Stomach (tissue), 4 donors: ENCODE measurements at regions not wholly inside any gene's neighbourhood (a gene's known extent, or its start where the extent isn't known, plus 50 kb on each side); places are given as distances from the start of the nearest gene placed in this dataset.

Source experiments
- CTCF ChIP-seq, 7 experiments: fragments of 450-650 bp in 4 of 7; fragments of 200-600 bp in 3 of 7; sonication (generic) in 3 of 7; IDR thresholded peaks; one replicate each; pipeline ENCODE4 v1.5.1; 2016 to 2019; ENCODE audit warnings: antibody characterized with exemption in 7 of 7, control low read depth in 2 of 7, mild to moderate bottlenecking in 1 of 7
- POLR2A ChIP-seq, 4 donors: fragments of 450-650 bp; IDR thresholded peaks; one replicate each; pipeline ENCODE4 v1.6.1; 2016; ENCODE audit warnings: antibody characterized with exemption in 4 of 4, control low read depth in 2 of 4, mild to moderate bottlenecking in 1 of 4, moderate library complexity in 1 of 4
- POLR2AphosphoS5 ChIP-seq, 3 donors: sonication (generic); formaldehyde crosslinking; IDR thresholded peaks; one replicate each; pipeline ENCODE4 v1.6.1; 2016; ENCODE audit warnings: antibody characterized with exemption in 3 of 3

DNA sequence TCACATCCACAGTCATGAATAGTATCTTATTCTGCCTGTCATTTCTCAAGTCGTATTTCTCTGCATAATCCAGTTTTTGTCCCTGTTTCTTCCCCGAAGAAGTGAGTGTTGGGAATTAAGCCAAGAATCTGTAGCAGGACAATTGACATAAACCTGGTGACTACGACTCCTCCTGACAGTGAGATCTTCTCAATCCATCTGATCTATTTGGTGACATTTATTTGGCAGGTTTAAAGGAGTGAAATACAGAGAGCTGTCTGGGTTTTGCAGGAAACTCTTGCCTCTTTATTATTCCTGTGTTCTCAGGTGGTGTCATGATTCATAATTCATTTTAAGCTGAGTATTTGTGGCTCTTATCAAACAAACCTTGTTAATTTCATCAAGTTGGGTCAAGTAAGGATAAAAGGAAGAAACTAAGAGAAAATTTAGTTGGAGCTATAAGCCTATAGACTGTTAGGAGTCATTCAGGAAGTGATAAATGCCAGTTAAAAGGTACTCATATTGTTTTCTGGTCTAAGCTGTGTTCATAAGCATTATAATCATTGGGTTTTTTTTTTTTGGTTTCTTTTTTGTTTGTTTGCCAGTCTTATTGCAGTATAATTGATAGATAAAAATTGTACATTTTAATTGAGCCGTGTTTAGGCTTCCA, 95.9 kb upstream of the PCSK1 start:
- no peak for TF ChIP-seq POLR2A (IDR thresholded peaks at IDR 0.05)
- no peak for TF ChIP-seq CTCF (IDR thresholded peaks at IDR 0.05)
- no peak for TF ChIP-seq POLR2AphosphoS5 (IDR thresholded peaks at IDR 0.05)
